GM18951 (cell line): ENCODE measurements at regions not wholly inside any gene's neighbourhood (a gene's known extent, or its start where the extent isn't known, plus 50 kb on each side); places are given as distances from the start of the nearest gene placed in this dataset.
"Not testable (repeated sequence)": the region's sequence is repeated elsewhere in the genome, so short reads cannot be mapped to it uniquely, and the experiment has no call there.

Source experiments
- POLR2A ChIP-seq: IDR thresholded peaks from 4 replicates; pipeline ENCODE4 v1.6.1; 2011; ENCODE audit warnings: mild to moderate bottlenecking; ENCODE audit not compliant: insufficient read length, insufficient read depth; ENCODE audit errors: extremely low read depth
- in situ Hi-C: fragments of 300-500 bp; cut with MboI; formaldehyde crosslinking; loops from one replicate; pipeline ENCODE4 v1.12.0; 2022; ENCODE audit warnings: low sequenced_read_pairs, mixed read lengths, inconsistent platforms; ENCODE audit not compliant: unreplicated experiment

DNA sequence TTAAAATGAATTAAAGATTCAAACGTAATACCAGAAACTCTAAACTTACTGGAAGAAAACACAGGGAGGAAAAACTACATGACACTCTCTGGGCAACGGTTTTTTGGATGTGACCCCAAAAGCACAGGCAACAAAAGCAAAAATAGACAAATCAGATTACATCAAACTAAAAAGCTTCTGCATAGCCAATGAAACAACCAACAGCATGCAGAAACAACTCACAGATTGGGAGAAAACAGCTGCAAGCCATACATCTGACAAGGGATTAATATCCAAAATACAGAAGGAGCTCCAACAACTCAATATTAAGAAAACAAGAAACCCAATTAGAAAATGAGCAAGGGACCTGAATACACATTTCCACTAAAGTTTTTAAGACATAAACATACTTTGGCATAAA, 69.2 kb upstream of the ALOX12 start:
- in situ Hi-C loops = no loop called here
- no peak for TF ChIP-seq POLR2A

DNA sequence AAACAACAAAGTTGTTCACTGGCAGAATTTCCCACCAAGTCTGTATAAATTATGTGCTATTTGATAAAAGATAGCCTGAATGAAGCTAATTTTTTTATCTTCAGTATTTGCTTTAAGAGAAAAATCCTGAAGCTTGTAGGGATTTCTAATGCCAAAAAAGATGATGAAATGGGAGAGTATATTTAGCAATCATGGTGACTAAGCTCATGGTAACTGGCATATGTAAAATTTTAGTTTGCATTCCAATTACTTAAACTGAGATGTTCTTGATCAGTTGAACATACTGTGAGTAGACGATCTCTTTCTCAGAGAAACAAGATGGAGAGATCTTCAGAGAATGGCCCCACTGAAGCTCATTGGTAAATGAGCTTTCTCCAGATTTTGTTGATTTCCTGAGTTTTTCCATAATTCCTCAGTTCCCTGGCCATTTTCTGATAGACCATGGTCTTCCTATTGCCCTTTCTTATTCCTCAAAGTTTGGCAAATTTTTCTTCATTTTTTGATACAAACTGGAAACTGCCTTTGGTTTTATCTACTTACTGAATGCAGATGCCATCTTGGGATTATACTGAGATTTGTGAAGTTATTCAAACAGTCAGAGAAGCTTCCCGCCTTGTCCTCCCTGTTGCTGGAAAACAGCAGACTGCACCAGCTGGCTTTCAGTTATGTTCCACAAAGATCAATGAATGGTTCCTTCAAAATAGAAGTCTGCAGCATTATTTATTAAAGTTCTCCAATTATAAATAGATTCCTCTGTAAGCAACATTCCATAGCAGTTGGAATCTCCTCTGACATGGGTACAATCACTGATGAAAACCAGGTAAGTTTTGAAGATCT, 68.3 kb upstream of the ALOX12 start:
- in situ Hi-C loops = no loop called here
- TF ChIP-seq POLR2A = no peak

GRCh38 chr17:6928193-6928592, 67.7 kb upstream of the ALOX12 start:
- TF ChIP-seq POLR2A = no peak
- in situ Hi-C loops = no loop called here

DNA sequence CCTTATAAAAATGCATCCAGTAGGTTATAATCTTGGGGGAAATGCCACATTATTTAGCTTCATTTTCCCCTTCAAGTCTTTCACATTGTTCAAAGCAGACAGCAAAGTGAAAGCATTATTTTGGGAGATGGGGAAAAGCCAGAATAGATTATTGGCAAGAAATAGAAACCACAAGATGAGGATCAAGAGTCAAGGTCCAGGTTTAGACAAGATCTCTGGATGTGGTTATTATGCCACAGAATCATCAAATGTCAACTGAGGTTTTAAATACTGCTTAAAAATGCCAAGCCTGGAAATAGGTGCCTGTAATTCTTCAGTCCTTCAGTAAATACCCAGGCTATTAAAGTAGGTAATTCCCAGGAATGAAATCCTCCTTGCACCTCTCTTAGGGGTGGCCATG, 65.1 kb upstream of the ALOX12 start:
- TF ChIP-seq POLR2A = no peak
- in situ Hi-C loops = no loop called here

- in situ Hi-C loops = not testable (repeated sequence)
Observed at GRCh38 chr17:6934544-6934943, 61.3 kb upstream of the ALOX12 start.

GRCh38 chr17:6936370-6937028, 59.4 kb upstream of the ALOX12 start:
- TF ChIP-seq POLR2A = no peak
- in situ Hi-C loops = no loop called here

GRCh38 chr17:6938637-6939036, 57.2 kb upstream of the ALOX12 start:
- in situ Hi-C loops = no loop called here
- no peak for TF ChIP-seq POLR2A

- no peak for TF ChIP-seq POLR2A
- in situ Hi-C loops = no loop called here
Observed at GRCh38 chr17:6940186-6940649, 55.6 kb upstream of the ALOX12 start.

- in situ Hi-C loops = no loop called here
- no peak for TF ChIP-seq POLR2A
Observed at GRCh38 chr17:6941989-6942388, 53.9 kb upstream of the ALOX12 start.

DNA sequence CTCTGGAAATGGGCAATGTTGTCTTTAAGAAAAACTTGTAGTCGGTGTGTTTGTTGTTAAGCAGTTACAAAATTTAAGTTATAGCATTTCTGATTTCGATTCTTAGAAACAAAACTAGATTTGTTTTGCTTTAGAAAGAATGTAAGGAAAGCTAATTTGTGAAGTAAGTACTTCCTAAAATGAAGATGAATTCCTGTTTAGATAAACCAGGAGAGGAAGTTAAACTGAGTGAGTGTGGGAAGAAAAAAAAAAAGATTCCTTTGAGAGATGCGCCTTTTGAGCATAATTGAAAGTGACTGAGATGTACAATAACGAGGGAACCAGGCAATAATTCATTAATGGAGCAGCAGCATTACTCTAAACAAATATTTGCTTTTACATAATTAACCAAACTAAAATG, 52.4 kb upstream of the ALOX12 start:
- in situ Hi-C loops = no loop called here
- no peak for TF ChIP-seq POLR2A
